Posterior vena cava (tissue), 2 donors: ENCODE measurements at regions not wholly inside any gene's neighbourhood (a gene's known extent, or its start where the extent isn't known, plus 50 kb on each side); places are given as distances from the start of the nearest gene placed in this dataset.

Experiments used
- DNase-seq: peaks from one replicate; pipeline ENCODE4 v3.0.0-alpha.2; 2020; ENCODE audit warnings: low spot score
- intact Hi-C, 2 donors: fragments of 100-400 bp; cut with DNase I; formaldehyde crosslinking; loops; one replicate each; pipeline versions ENCODE4 v1.14.1 to v1.14.2; 2022 to 2023
- donor health status: DM: yes; HTN: yes; CAD: no.
- donor health status: DM: yes; HTN: yes; CAD: no.

GRCh38 chr13:72296246-72296645 lies 429.2 kb upstream of the DACH1 start:
- intact Hi-C loops, result no loop called here
- DNase-seq, result no peak

- no peak for DNase-seq
- intact Hi-C loops, result no loop called here
These were observed 428.1 kb upstream of the DACH1 start for GRCh38 chr13:72295153-72295552.

GRCh38 chr13:72293206-72293605 lies 426.2 kb upstream of the DACH1 start:
- intact Hi-C loops, result no loop called here
- DNase-seq, result no peak

- intact Hi-C loops, result no loop called here
- DNase-seq, result no peak
These were observed 424.1 kb upstream of the DACH1 start for GRCh38 chr13:72290962-72291681.

GRCh38 chr13:72286421-72286820 lies 419.4 kb upstream of the DACH1 start:
- intact Hi-C loops, result no loop called here
- DNase-seq, result no peak

- intact Hi-C loops, result no loop called here
- no peak for DNase-seq
These were observed 417.8 kb upstream of the DACH1 start for GRCh38 chr13:72284791-72285190.

- intact Hi-C loops, result no loop called here
- DNase-seq, result no peak
These were observed 394.7 kb upstream of the DACH1 start for GRCh38 chr13:72261732-72262131.

GRCh38 chr13:72259528-72259927 lies 392.5 kb upstream of the DACH1 start:
- no peak for DNase-seq
- intact Hi-C loops, result no loop called here

GRCh38 chr13:72258340-72258981 lies 391.5 kb upstream of the DACH1 start:
- DNase-seq, result no peak
- intact Hi-C loops, result no loop called here

- intact Hi-C loops, result no loop called here
- no peak for DNase-seq
These were observed 388.9 kb upstream of the DACH1 start for GRCh38 chr13:72255908-72256307.

GRCh38 chr13:72253754-72254153 lies 386.8 kb upstream of the DACH1 start:
- DNase-seq, result no peak
- intact Hi-C loops, result no loop called here

GRCh38 chr13:72246396-72246795 lies 379.4 kb upstream of the DACH1 start:
- intact Hi-C loops, result no loop called here

GRCh38 chr13:72244788-72245187 lies 377.8 kb upstream of the DACH1 start:
- DNase-seq, result no peak
- intact Hi-C loops, result no loop called here

More at GRCh38 chr13:72246396-72246795, 379.4 kb upstream of the DACH1 start:
- DNase-seq, result no peak

GRCh38 chr13:72230131-72230530 lies 363.1 kb upstream of the DACH1 start:
- DNase-seq, result no peak
- intact Hi-C loops, result no loop called here

GRCh38 chr13:72229067-72229466 lies 362.1 kb upstream of the DACH1 start:
- no peak for DNase-seq
- intact Hi-C loops, result no loop called here

- intact Hi-C loops, result no loop called here
- no peak for DNase-seq
These were observed 354.4 kb upstream of the DACH1 start for GRCh38 chr13:72221276-72221962.

- no peak for DNase-seq
- intact Hi-C loops, result no loop called here
These were observed 352.0 kb upstream of the DACH1 start for GRCh38 chr13:72218966-72219365.

- intact Hi-C loops, result no loop called here
- DNase-seq, result no peak
These were observed 350.1 kb upstream of the DACH1 start for GRCh38 chr13:72217142-72217541.

GRCh38 chr13:72208112-72208645 lies 341.2 kb upstream of the DACH1 start:
- intact Hi-C loops, result no loop called here
- no peak for DNase-seq

GRCh38 chr13:72205773-72206172 lies 338.8 kb upstream of the DACH1 start:
- DNase-seq, result no peak
- intact Hi-C loops, result no loop called here
